ENCODE measurements at regions not wholly inside any gene's neighbourhood (a gene's known extent, or its start where the extent isn't known, plus 50 kb on each side); places are given as distances from the start of the nearest gene placed in this dataset.

- DNase-seq: no peak
Observed at GRCh38 chr22:27437570-27437969, 364.0 kb downstream of the MN1 start.

- no peak for DNase-seq
Observed at GRCh38 chr22:27438271-27438980, 363.1 kb downstream of the MN1 start.

GRCh38 chr22:27439131-27439530, 362.4 kb downstream of the MN1 start:
- no peak for DNase-seq

- no peak for DNase-seq
Observed at GRCh38 chr22:27440304-27440865, 361.2 kb downstream of the MN1 start.

GRCh38 chr22:27441706-27442475, 359.7 kb downstream of the MN1 start:
- DNase-seq: no peak

GRCh38 chr22:27443306-27443705, 358.2 kb downstream of the MN1 start:
- no peak for DNase-seq

GRCh38 chr22:27445881-27446280, 355.7 kb downstream of the MN1 start:
- DNase-seq: no peak

- DNase-seq: no peak
Observed at GRCh38 chr22:27447289-27447688, 354.3 kb downstream of the MN1 start.

GRCh38 chr22:27450448-27450847, 351.1 kb downstream of the MN1 start:
- no peak for DNase-seq

GRCh38 chr22:27452245-27452644, 349.3 kb downstream of the MN1 start:
- DNase-seq: no peak

- no peak for DNase-seq
Observed at GRCh38 chr22:27452922-27453321, 348.6 kb downstream of the MN1 start.

GRCh38 chr22:27453725-27454124, 347.8 kb downstream of the MN1 start:
- DNase-seq: no peak

- no peak for DNase-seq
Observed at GRCh38 chr22:27454807-27455450, 346.6 kb downstream of the MN1 start.

GRCh38 chr22:27455526-27455925, 346.0 kb downstream of the MN1 start:
- no peak for DNase-seq

GRCh38 chr22:27456696-27457503, 344.7 kb downstream of the MN1 start:
- DNase-seq: no peak

GRCh38 chr22:27459999-27460398, 341.6 kb downstream of the MN1 start:
- no peak for DNase-seq

- DNase-seq: no peak
Observed at GRCh38 chr22:27460591-27461347, 340.8 kb downstream of the MN1 start.

GRCh38 chr22:27461470-27461869, 340.1 kb downstream of the MN1 start:
- no peak for DNase-seq

- no peak for DNase-seq
Observed at GRCh38 chr22:27462190-27462589, 339.4 kb downstream of the MN1 start.

- no peak for DNase-seq
Observed at GRCh38 chr22:27463121-27463660, 338.4 kb downstream of the MN1 start.

GRCh38 chr22:27466229-27466628, 335.3 kb downstream of the MN1 start:
- no peak for DNase-seq

All from NCI-H2107 (cell line).